Neural cell (in vitro differentiated cells): ENCODE measurements at regions not wholly inside any gene's neighbourhood (a gene's known extent, or its start where the extent isn't known, plus 50 kb on each side); places are given as distances from the start of the nearest gene placed in this dataset.

Experiments
- H2AFZ ChIP-seq: fragments of 200-600, 300-800 bp; sonication (generic), shearing (Covaris generic); 2 replicates; pipeline ENCODE4 v1.6.0; 2014; ENCODE audit warnings: low read depth, mild to moderate bottlenecking, antibody characterized with exemption, low read length, moderate library complexity
- H3F3A ChIP-seq: fragments of 200-600 bp; shearing (Covaris generic); 2 replicates; pipeline ENCODE4 v1.6.1; 2016; ENCODE audit warnings: mild to moderate bottlenecking, moderate library complexity, mixed read lengths, antibody characterized with exemption, low read length; ENCODE audit not compliant: insufficient read depth, poor library complexity, severe bottlenecking
- H3K27ac ChIP-seq: fragments of 200-600, 300-800 bp; sonication (generic), shearing (Covaris generic); 2 replicates; pipeline ENCODE4 v1.5.1; 2014; ENCODE audit warnings: mild to moderate bottlenecking, low read length, moderate library complexity
- H3K27me3 ChIP-seq: fragments of 300-800, 200-600 bp; sonication (generic), shearing (Covaris generic); 2 replicates; pipeline ENCODE4 v1.6.0; 2014; ENCODE audit warnings: mild to moderate bottlenecking, low read depth, low read length, moderate library complexity; ENCODE audit not compliant: insufficient read depth
- H3K36me3 ChIP-seq: fragments of 300-800, 200-600 bp; sonication (generic), shearing (Covaris generic); 2 replicates; pipeline ENCODE4 v1.5.1; 2014; ENCODE audit warnings: mild to moderate bottlenecking, antibody characterized with exemption, low read length, moderate library complexity; ENCODE audit not compliant: insufficient read depth
- H3K4me2 ChIP-seq: fragments of 300-800, 200-600 bp; sonication (generic), shearing (Covaris generic); 2 replicates; pipeline ENCODE4 v1.6.0; 2014; ENCODE audit warnings: mild to moderate bottlenecking, low read length
- H3K4me3 ChIP-seq: fragments of 300-800, 200-600 bp; sonication (generic), shearing (Covaris generic); 2 replicates; pipeline ENCODE4 v1.5.1; 2014; ENCODE audit warnings: mild to moderate bottlenecking, low read length, moderate library complexity
- H3K79me2 ChIP-seq: fragments of 200-600 bp; shearing (Covaris generic); replicated peaks from 2 replicates; pipeline ENCODE4 v1.6.0; 2014; ENCODE audit warnings: mild to moderate bottlenecking, low read length, moderate library complexity; ENCODE audit not compliant: insufficient read depth
- H3K9ac ChIP-seq: fragments of 300-800, 200-600 bp; sonication (generic), shearing (Covaris generic); 2 replicates; pipeline ENCODE4 v1.6.1; 2016; ENCODE audit warnings: mild to moderate bottlenecking, low read length, mixed read lengths
- H3K9me2 ChIP-seq: fragments of 200-600 bp; shearing (Covaris generic); 2 replicates; pipeline ENCODE4 v1.6.1; 2016; ENCODE audit warnings: mild to moderate bottlenecking, low read length, mixed read lengths; ENCODE audit not compliant: insufficient read depth
- H3K9me3 ChIP-seq: fragments of 200-600, 300-800 bp; sonication (generic), shearing (Covaris generic); 2 replicates; pipeline ENCODE4 v1.6.1; 2016; ENCODE audit warnings: mild to moderate bottlenecking, mixed run types, low read length, moderate library complexity, mixed read lengths
- H4K20me1 ChIP-seq: fragments of 200-600 bp; shearing (Covaris generic); 2 replicates; pipeline ENCODE4 v1.6.1; 2016; ENCODE audit warnings: mild to moderate bottlenecking, mixed run types; ENCODE audit not compliant: insufficient read depth
- EP300 ChIP-seq: fragments of 450-650 bp; conservative IDR thresholded peaks from 2 replicates; pipeline ENCODE4 v1.6.1; 2014; ENCODE audit warnings: antibody characterized with exemption, mild to moderate bottlenecking, moderate library complexity; ENCODE audit not compliant: poor library complexity, severe bottlenecking
- EZH2 ChIP-seq: fragments of 200-600, 300-800 bp; shearing (Covaris generic), sonication (generic); IDR thresholded peaks from 2 replicates; pipeline ENCODE4 v1.6.1; 2014; ENCODE audit warnings: antibody characterized with exemption, low read length, borderline replicate concordance, mild to moderate bottlenecking; ENCODE audit not compliant: insufficient read depth, poor library complexity, severe bottlenecking
- MXI1 ChIP-seq: fragments of 450-650 bp; conservative IDR thresholded peaks from 2 replicates; pipeline ENCODE4 v1.6.1; 2014; ENCODE audit warnings: antibody characterized with exemption, mild to moderate bottlenecking; ENCODE audit not compliant: poor library complexity, severe bottlenecking
- POLR2AphosphoS5 ChIP-seq: IDR thresholded peaks from 2 replicates; pipeline ENCODE4 v1.6.1; 2012
- RAD21 ChIP-seq: fragments of 450-650 bp; conservative IDR thresholded peaks from 2 replicates; pipeline ENCODE4 v1.6.1; 2014; ENCODE audit warnings: antibody characterized with exemption, mild to moderate bottlenecking, moderate library complexity
- SMC3 ChIP-seq: fragments of 450-650 bp; conservative IDR thresholded peaks from 2 replicates; pipeline ENCODE4 v1.6.1; 2014; ENCODE audit warnings: antibody characterized with exemption, mild to moderate bottlenecking, moderate library complexity; ENCODE audit not compliant: poor library complexity
- TAF1 ChIP-seq: IDR thresholded peaks from 2 replicates; pipeline ENCODE4 v1.6.1; 2012; ENCODE audit warnings: low read depth
- TF ChIP-seq, protein P1 (sequence below): fragments of 450-650 bp; IDR thresholded peaks from 2 replicates; pipeline ENCODE4 v1.5.1; 2014; ENCODE audit warnings: antibody characterized with exemption, mild to moderate bottlenecking, moderate library complexity; ENCODE audit not compliant: poor library complexity, severe bottlenecking
- TF ChIP-seq, protein P2 (sequence below): IDR thresholded peaks from 2 replicates; pipeline ENCODE4 v1.6.1; 2012; ENCODE audit warnings: borderline replicate concordance

DNA sequence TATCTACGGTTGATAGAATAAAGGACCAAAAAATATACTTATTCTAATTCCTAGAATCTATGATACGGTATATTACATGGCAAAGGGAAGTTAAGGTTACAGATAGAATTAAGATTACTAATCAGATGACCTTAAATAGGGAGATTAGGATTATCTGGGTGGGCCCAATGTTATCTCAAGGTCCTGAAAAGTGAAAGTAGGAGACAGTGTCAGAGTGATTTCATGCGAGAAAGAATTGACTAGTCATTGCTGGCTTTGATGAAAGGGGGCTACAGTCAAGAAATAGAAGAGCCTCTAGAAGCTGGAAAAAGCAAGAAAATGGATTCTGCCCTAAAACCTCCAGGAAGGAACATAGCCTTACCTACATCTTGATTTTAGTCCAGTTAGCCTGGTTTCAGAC is 176.9 kb upstream of the PPP1R2C start:
- H3K4me3 ChIP-seq: no peak overlapping the region

DNA sequence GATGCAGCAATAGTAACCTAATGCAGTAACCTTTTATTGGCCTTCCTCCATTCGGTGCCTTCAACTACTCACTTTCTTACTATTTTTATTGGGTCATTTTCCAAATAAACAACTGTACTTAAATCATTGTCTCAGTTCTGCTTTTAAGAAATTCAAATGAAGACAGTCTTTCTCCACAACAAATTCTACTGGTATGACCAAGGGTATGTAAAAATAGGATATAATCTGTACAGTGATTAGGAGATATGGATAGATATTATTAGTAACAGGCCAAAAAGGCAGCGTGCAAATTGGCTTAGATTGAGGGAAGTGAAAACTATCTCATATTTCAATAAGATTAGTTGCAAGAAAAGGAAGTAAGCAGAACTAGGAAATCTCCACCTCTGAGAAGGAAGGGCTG is 177.4 kb upstream of the PPP1R2C start:
- H3K79me2 ChIP-seq: no peaks in the 10 kb centered on the region

More for the DNA sequence above, 176.9 kb upstream of the PPP1R2C start:
- Histone ChIP-seq H2AFZ (no peak overlapping the region), H3K27me3 (no peaks in the 10 kb centered on the region), H3F3A (no peaks in the 10 kb centered on the region), H3K79me2 (no peaks in the 10 kb centered on the region), H3K9me3 (no peaks in the 10 kb centered on the region), H3K27ac (no peak overlapping the region), H3K9ac (no peak overlapping the region), H3K36me3 (no peaks in the 10 kb centered on the region), H3K9me2 (no peaks in the 10 kb centered on the region), H4K20me1 (no peaks in the 10 kb centered on the region), H3K4me2 (no peak overlapping the region)
- TF ChIP-seq, protein P1, sequence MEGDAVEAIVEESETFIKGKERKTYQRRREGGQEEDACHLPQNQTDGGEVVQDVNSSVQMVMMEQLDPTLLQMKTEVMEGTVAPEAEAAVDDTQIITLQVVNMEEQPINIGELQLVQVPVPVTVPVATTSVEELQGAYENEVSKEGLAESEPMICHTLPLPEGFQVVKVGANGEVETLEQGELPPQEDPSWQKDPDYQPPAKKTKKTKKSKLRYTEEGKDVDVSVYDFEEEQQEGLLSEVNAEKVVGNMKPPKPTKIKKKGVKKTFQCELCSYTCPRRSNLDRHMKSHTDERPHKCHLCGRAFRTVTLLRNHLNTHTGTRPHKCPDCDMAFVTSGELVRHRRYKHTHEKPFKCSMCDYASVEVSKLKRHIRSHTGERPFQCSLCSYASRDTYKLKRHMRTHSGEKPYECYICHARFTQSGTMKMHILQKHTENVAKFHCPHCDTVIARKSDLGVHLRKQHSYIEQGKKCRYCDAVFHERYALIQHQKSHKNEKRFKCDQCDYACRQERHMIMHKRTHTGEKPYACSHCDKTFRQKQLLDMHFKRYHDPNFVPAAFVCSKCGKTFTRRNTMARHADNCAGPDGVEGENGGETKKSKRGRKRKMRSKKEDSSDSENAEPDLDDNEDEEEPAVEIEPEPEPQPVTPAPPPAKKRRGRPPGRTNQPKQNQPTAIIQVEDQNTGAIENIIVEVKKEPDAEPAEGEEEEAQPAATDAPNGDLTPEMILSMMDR: no peak
- no peak for TF ChIP-seq SMC3
- TF ChIP-seq POLR2AphosphoS5: no peak
- no peak for TF ChIP-seq RAD21
- TF ChIP-seq EP300: no peak
- no peak for TF ChIP-seq MXI1
- TF ChIP-seq EZH2: no peak
- TF ChIP-seq, protein P2, sequence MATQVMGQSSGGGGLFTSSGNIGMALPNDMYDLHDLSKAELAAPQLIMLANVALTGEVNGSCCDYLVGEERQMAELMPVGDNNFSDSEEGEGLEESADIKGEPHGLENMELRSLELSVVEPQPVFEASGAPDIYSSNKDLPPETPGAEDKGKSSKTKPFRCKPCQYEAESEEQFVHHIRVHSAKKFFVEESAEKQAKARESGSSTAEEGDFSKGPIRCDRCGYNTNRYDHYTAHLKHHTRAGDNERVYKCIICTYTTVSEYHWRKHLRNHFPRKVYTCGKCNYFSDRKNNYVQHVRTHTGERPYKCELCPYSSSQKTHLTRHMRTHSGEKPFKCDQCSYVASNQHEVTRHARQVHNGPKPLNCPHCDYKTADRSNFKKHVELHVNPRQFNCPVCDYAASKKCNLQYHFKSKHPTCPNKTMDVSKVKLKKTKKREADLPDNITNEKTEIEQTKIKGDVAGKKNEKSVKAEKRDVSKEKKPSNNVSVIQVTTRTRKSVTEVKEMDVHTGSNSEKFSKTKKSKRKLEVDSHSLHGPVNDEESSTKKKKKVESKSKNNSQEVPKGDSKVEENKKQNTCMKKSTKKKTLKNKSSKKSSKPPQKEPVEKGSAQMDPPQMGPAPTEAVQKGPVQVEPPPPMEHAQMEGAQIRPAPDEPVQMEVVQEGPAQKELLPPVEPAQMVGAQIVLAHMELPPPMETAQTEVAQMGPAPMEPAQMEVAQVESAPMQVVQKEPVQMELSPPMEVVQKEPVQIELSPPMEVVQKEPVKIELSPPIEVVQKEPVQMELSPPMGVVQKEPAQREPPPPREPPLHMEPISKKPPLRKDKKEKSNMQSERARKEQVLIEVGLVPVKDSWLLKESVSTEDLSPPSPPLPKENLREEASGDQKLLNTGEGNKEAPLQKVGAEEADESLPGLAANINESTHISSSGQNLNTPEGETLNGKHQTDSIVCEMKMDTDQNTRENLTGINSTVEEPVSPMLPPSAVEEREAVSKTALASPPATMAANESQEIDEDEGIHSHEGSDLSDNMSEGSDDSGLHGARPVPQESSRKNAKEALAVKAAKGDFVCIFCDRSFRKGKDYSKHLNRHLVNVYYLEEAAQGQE: no peak
- no peak for TF ChIP-seq TAF1

More for the DNA sequence above, 177.4 kb upstream of the PPP1R2C start:
- no peaks in the 10 kb centered on the region for H3K36me3 ChIP-seq
- H3K9ac ChIP-seq: no peak overlapping the region
- no peak for TF ChIP-seq EZH2
- no peaks in the 10 kb centered on the region for H3K9me2 ChIP-seq
- no peaks in the 10 kb centered on the region for H3K9me3 ChIP-seq
- H3K27me3 ChIP-seq: no peaks in the 10 kb centered on the region
- H3K4me2 ChIP-seq: no peak overlapping the region
- no peak overlapping the region for H3K4me3 ChIP-seq
- H2AFZ ChIP-seq: no peak overlapping the region
- no peaks in the 10 kb centered on the region for H4K20me1 ChIP-seq
- H3K27ac ChIP-seq: no peak overlapping the region
- no peaks in the 10 kb centered on the region for H3F3A ChIP-seq
